Endothelial cell of umbilical vein (primary cell): ENCODE measurements at regions not wholly inside any gene's neighbourhood (a gene's known extent, or its start where the extent isn't known, plus 50 kb on each side); places are given as distances from the start of the nearest gene placed in this dataset.

Source experiments
- BruUV-seq: library from RNA; stranded (reverse); fragments of 400-500 nt; replicated peaks from 2 replicates; lab custom pipeline; 2021; lab: Mats Ljungman, UMichigan
- CTCF ChIA-PET: fragments of 300-600, 350-600 bp; sonication (Branson Sonifier 250); formaldehyde crosslinking; loops from one replicate; lab custom pipeline; 2021; ENCODE audit warnings: antibody characterized with exemption, inconsistent platforms; lab: Charles Lee
- POLR2A ChIA-PET: fragments of 300-600, 350-600 bp; sonication (Branson Sonifier 250); formaldehyde crosslinking; loops from one replicate; lab custom pipeline; 2021; ENCODE audit warnings: antibody characterized with exemption, inconsistent platforms; lab: Charles Lee
- DNase-seq: peaks from one replicate; pipeline ENCODE4 v3.0.0-alpha.2; 2011; ENCODE audit warnings: low read depth, low spot score
- FAIRE-seq: peaks from 2 replicates; lab custom pipeline; 2011; peaks lifted over from hg19 to GRCh38; lab: Jason Lieb, UNC
- H2AFZ ChIP-seq: 2 replicates; pipeline ENCODE4 v1.6.0; 2012; ENCODE audit warnings: low read depth, low read length, control low read depth, inconsistent platforms
- H3K27ac ChIP-seq: 2 replicates; pipeline ENCODE4 v1.5.1; 2011; ENCODE audit warnings: low read depth, mild to moderate bottlenecking, control low read depth, low read length, moderate library complexity; ENCODE audit not compliant: insufficient read depth
- H3K27me3 ChIP-seq, 2 experiments: 2 replicates each; pipeline versions ENCODE4 v1.6.0 to v1.6.1; 2011; ENCODE audit warnings: low read length in 2 of 2, mixed read lengths in 1 of 2; ENCODE audit not compliant: control insufficient read depth in 2 of 2, insufficient read depth in 2 of 2
- H3K36me3 ChIP-seq, 2 experiments: 2 replicates in 1 of 2; 3 replicates in 1 of 2; pipeline ENCODE4 v1.5.1; 2011; ENCODE audit warnings: low read length in 2 of 2, mild to moderate bottlenecking in 1 of 2, moderate library complexity in 1 of 2; ENCODE audit not compliant: control insufficient read depth in 2 of 2, insufficient read depth in 2 of 2; ENCODE audit errors: extremely low read depth in 1 of 2
- H3K4me1 ChIP-seq: 3 replicates; pipeline ENCODE4 v1.5.1; 2011; ENCODE audit warnings: mild to moderate bottlenecking, low read length; ENCODE audit not compliant: control insufficient read depth, insufficient read depth; ENCODE audit errors: extremely low read depth
- H3K4me2 ChIP-seq: 2 replicates; pipeline ENCODE4 v1.6.1; 2011; ENCODE audit warnings: low read length, control low read depth, mixed read lengths; ENCODE audit not compliant: insufficient read depth
- H3K4me3 ChIP-seq, 3 experiments: fragments of 200-600 bp in 1 of 3; sonication (generic), shearing (Covaris generic) in 1 of 3; replicated peaks in 1 of 3; 2 replicates each; pipeline ENCODE4 v1.5.1; 2011 to 2016; ENCODE audit warnings: control low read depth in 3 of 3, low read length in 3 of 3, mild to moderate bottlenecking in 2 of 3, inconsistent platforms in 1 of 3, low read depth in 1 of 3, moderate library complexity in 1 of 3; ENCODE audit not compliant: insufficient read depth in 1 of 3
- H3K79me2 ChIP-seq: 2 replicates; pipeline ENCODE4 v1.6.0; 2012; ENCODE audit warnings: low read length, inconsistent platforms; ENCODE audit not compliant: control insufficient read depth, insufficient read depth
- H3K9ac ChIP-seq: replicated peaks from 2 replicates; pipeline ENCODE3; 2011; ENCODE audit warnings: low read length, control low read depth; ENCODE audit not compliant: insufficient read depth; ENCODE audit errors: extremely low read depth
- H3K9me1 ChIP-seq: replicated peaks from 3 replicates; pipeline ENCODE4 v1.6.0; 2011; ENCODE audit warnings: mild to moderate bottlenecking, low read length; ENCODE audit not compliant: control insufficient read depth, insufficient read depth; ENCODE audit errors: extremely low read depth
- H3K9me3 ChIP-seq: replicated peaks from 2 replicates; pipeline ENCODE4 v1.5.1; 2012; ENCODE audit warnings: low read length, inconsistent platforms; ENCODE audit not compliant: control insufficient read depth, insufficient read depth
- H4K20me1 ChIP-seq: replicated peaks from 2 replicates; pipeline ENCODE3; 2011; ENCODE audit warnings: mild to moderate bottlenecking, low read length; ENCODE audit not compliant: control insufficient read depth, insufficient read depth; ENCODE audit errors: extremely low read depth
- EZH2 ChIP-seq: IDR thresholded peaks from 2 replicates; pipeline ENCODE4 v1.6.1; 2012; ENCODE audit warnings: borderline replicate concordance, low read depth, mild to moderate bottlenecking, moderate library complexity, low read length, inconsistent platforms; ENCODE audit not compliant: severe bottlenecking
- FOS ChIP-seq: IDR thresholded peaks from 2 replicates; pipeline ENCODE4 v1.6.1; 2011; ENCODE audit warnings: mild to moderate bottlenecking, low read length, moderate library complexity, borderline replicate concordance; ENCODE audit not compliant: insufficient read depth
- GATA2 ChIP-seq: IDR thresholded peaks from 2 replicates; pipeline ENCODE4 v1.7.0; 2011; ENCODE audit warnings: low read depth, mild to moderate bottlenecking, moderate library complexity, mixed read lengths, low read length; ENCODE audit not compliant: insufficient read length, insufficient read depth
- JUN ChIP-seq: IDR thresholded peaks from 2 replicates; pipeline ENCODE4 v1.6.1; 2011; ENCODE audit warnings: borderline replicate concordance, low read depth; ENCODE audit not compliant: insufficient read length, insufficient read depth
- MYC ChIP-seq: IDR thresholded peaks from one replicate; pipeline ENCODE4 v1.6.1; 2011; ENCODE audit warnings: mild to moderate bottlenecking, low read depth, low read length
- POLR2A ChIP-seq: IDR thresholded peaks from 2 replicates; pipeline ENCODE4 v1.6.1; 2012; ENCODE audit warnings: low read depth, mild to moderate bottlenecking, control low read depth, low read length
- POLR2AphosphoS5 ChIP-seq: IDR thresholded peaks from 2 replicates; pipeline ENCODE4 v1.6.1; 2012; ENCODE audit warnings: low read depth, mild to moderate bottlenecking, control low read depth, low read length, moderate library complexity; ENCODE audit not compliant: insufficient read depth
- dilution Hi-C: fragments of 300-500 bp; cut with MboI; formaldehyde crosslinking; loops from one replicate; pipeline ENCODE4 v1.15.0; 2019; ENCODE audit warnings: low sequenced_read_pairs; ENCODE audit not compliant: extremely low pct_ligation_motif_present
- intact Hi-C: fragments of 100-400 bp; cut with micrococcal nuclease; formaldehyde crosslinking; loops from one replicate; pipeline ENCODE4 v1.10.0; 2022
- TF ChIP-seq, protein P1 (sequence below): IDR thresholded peaks from 2 replicates; pipeline ENCODE4 v1.6.1; 2011; ENCODE audit not compliant: insufficient read depth, insufficient read length
- TF ChIP-seq, protein P2 (sequence below), 2 donors: IDR thresholded peaks; 1 replicate in 1 of 2; 2 replicates in 1 of 2; pipeline ENCODE4 v1.5.1; 2011; ENCODE audit warnings: low read length in 2 of 2, mild to moderate bottlenecking in 2 of 2, moderate library complexity in 2 of 2, control low read depth in 1 of 2, inconsistent platforms in 1 of 2, low read depth in 1 of 2; ENCODE audit not compliant: insufficient read depth in 1 of 2; ENCODE audit errors: extremely low read depth in 1 of 2

DNA sequence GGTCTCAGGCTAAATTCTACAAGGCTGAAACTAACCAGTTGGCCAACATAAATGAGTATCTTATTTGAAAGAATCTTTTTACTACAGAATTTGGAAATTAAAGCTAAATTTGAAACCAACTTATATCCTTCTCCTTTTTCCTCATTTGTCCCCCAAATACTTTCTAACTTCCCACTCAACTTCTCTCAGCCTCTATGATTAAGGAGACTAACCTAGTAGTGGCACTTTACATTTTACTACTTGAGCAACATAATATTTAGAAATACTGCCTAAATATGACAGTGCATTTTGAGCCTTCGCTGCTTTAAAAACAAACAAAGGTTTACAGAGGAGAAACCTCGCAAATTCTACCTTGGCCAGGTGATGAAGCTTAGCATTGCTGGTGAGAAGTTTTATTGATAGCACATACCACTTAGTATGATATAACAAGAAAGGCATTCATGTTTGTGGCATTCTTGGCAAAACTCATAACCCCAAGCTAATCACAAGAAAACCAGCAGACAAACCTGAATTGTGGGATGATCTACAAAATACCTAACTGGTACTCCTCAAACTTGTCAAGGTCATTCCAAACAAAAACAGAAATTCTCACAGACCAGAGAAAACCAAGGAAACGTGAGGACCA, 432.1 kb upstream of the CFAP20DC start:
- ChIA-PET POLR2A (no interaction called here), CTCF (no interaction called here)
- H3K4me3 ChIP-seq = no peak overlapping the region
- TF ChIP-seq POLR2AphosphoS5 = no peak
- TF ChIP-seq JUN = no peak
- TF ChIP-seq, protein P1, sequence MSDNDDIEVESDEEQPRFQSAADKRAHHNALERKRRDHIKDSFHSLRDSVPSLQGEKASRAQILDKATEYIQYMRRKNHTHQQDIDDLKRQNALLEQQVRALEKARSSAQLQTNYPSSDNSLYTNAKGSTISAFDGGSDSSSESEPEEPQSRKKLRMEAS = no peak
- TF ChIP-seq GATA2 = no peak
- no peak for TF ChIP-seq FOS
- TF ChIP-seq, protein P2, sequence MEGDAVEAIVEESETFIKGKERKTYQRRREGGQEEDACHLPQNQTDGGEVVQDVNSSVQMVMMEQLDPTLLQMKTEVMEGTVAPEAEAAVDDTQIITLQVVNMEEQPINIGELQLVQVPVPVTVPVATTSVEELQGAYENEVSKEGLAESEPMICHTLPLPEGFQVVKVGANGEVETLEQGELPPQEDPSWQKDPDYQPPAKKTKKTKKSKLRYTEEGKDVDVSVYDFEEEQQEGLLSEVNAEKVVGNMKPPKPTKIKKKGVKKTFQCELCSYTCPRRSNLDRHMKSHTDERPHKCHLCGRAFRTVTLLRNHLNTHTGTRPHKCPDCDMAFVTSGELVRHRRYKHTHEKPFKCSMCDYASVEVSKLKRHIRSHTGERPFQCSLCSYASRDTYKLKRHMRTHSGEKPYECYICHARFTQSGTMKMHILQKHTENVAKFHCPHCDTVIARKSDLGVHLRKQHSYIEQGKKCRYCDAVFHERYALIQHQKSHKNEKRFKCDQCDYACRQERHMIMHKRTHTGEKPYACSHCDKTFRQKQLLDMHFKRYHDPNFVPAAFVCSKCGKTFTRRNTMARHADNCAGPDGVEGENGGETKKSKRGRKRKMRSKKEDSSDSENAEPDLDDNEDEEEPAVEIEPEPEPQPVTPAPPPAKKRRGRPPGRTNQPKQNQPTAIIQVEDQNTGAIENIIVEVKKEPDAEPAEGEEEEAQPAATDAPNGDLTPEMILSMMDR (IDR thresholded peaks at IDR 0.05; ENCODE audit: extremely low read depth in 1 of 2, insufficient read depth in 1 of 2, low read depth in 1 of 2, low read length in 2 of 2) = no peak
- TF ChIP-seq MYC = no peak
- no peak for TF ChIP-seq EZH2
- TF ChIP-seq POLR2A = no peak
- H3K27me3 ChIP-seq = no peaks in the 10 kb centered on the region
- no TSS peak for BruUV-seq
- DNase-seq = no peak
- no peak overlapping the region for H2AFZ ChIP-seq
- no peaks in the 10 kb centered on the region for H3K9me1 ChIP-seq
- no peaks in the 10 kb centered on the region for H3K4me1 ChIP-seq
- H3K36me3 ChIP-seq = no peaks in the 10 kb centered on the region
- no peak overlapping the region for H3K4me2 ChIP-seq
- no peak overlapping the region for H3K27ac ChIP-seq
- dilution Hi-C loops (no loop called here), intact Hi-C loops (no loop called here)
- no peaks in the 10 kb centered on the region for H4K20me1 ChIP-seq
- no peak for FAIRE-seq
- no peaks in the 10 kb centered on the region for H3K9me3 ChIP-seq
- no peak overlapping the region for H3K9ac ChIP-seq
- no peaks in the 10 kb centered on the region for H3K79me2 ChIP-seq
